ENCODE measurements at regions not wholly inside any gene's neighbourhood (a gene's known extent, or its start where the extent isn't known, plus 50 kb on each side); places are given as distances from the start of the nearest gene placed in this dataset.

- H3K27ac ChIP-seq (ENCODE audit: low read depth in 1 of 2, low read length in 2 of 2), result no peak overlapping the region
- peaks cover 0 to 3% (median 0%) of the 10 kb centered on the region in 4 donors for H3K9me3 ChIP-seq (ENCODE audit: control insufficient read depth in 4 of 4, low read length in 3 of 4)
- H3K27me3 ChIP-seq (ENCODE audit: control insufficient read depth in 4 of 4, insufficient read depth in 4 of 4, low read length in 3 of 4), result no peaks in the 10 kb centered on the region
- no peak overlapping the region for H3K9ac ChIP-seq (ENCODE audit: low read depth in 1 of 2, low read length in 2 of 2)
- no peaks in the 10 kb centered on the region for H3K4me1 ChIP-seq (ENCODE audit: control insufficient read depth in 4 of 4, insufficient read depth in 4 of 4, low read length in 3 of 4)
- H3K36me3 ChIP-seq (ENCODE audit: control insufficient read depth in 4 of 4, insufficient read depth in 3 of 4, low read depth in 1 of 4, low read length in 3 of 4), result no peaks in the 10 kb centered on the region
- H3K4me3 ChIP-seq (ENCODE audit: low read depth in 1 of 3, low read length in 3 of 3), result no peak overlapping the region
- DNase-seq (ENCODE audit: low spot score), result no peak
- 49% methylated on average over 1 of the region's 1 CpG for WGBS
- TF ChIP-seq REST (IDR thresholded peaks at IDR 0.05) (no peak), SP1 (IDR thresholded peaks at IDR 0.05) (no peak), FOXA2 (IDR thresholded peaks at IDR 0.05) (no peak), HNF4A (conservative IDR thresholded peaks at IDR 0.05) (no peak), FOXA1 (IDR thresholded peaks at IDR 0.05) (no peak), RAD21 (IDR thresholded peaks at IDR 0.05) (no peak), NR2F2 (IDR thresholded peaks at IDR 0.05) (no peak), RXRA (IDR thresholded peaks at IDR 0.05) (no peak)
Observed at GRCh38 chr12:14275111-14275510, 90.4 kb upstream of the ATF7IP start.

- no peak overlapping the region for H3K9ac ChIP-seq (ENCODE audit: low read depth in 1 of 2, low read length in 2 of 2)
- no peaks in the 10 kb centered on the region for H3K9me3 ChIP-seq (ENCODE audit: control insufficient read depth in 4 of 4, low read length in 3 of 4)
- DNase-seq (ENCODE audit: low spot score), result no peak
- H3K36me3 ChIP-seq (ENCODE audit: control insufficient read depth in 4 of 4, insufficient read depth in 3 of 4, low read depth in 1 of 4, low read length in 3 of 4), result no peaks in the 10 kb centered on the region
- no peaks in the 10 kb centered on the region for H3K4me1 ChIP-seq (ENCODE audit: control insufficient read depth in 4 of 4, insufficient read depth in 4 of 4, low read length in 3 of 4)
- WGBS, result 78% methylated on average over 1 of the region's 1 CpG
- no peak overlapping the region for H3K4me3 ChIP-seq (ENCODE audit: low read depth in 1 of 3, low read length in 3 of 3)
- no peak overlapping the region for H3K27ac ChIP-seq (ENCODE audit: low read depth in 1 of 2, low read length in 2 of 2)
- no peak for TF ChIP-seq YY1 (IDR thresholded peaks at IDR 0.05)
- no peak for TF ChIP-seq REST (IDR thresholded peaks at IDR 0.05)
- TF ChIP-seq MAX (IDR thresholded peaks at IDR 0.05), result no peak
- no peak for TF ChIP-seq NR2F2 (IDR thresholded peaks at IDR 0.05)
- no peak for TF ChIP-seq EGR1 (IDR thresholded peaks at IDR 0.05; ENCODE audit: low read depth in 2 of 2)
- TF ChIP-seq HNF4G (IDR thresholded peaks at IDR 0.05), result no peak
- no peak for TF ChIP-seq GABPA (IDR thresholded peaks at IDR 0.05 in 1 of 2, conservative IDR thresholded peaks at IDR 0.05 in 1 of 2)
- no peak for TF ChIP-seq FOXA2 (IDR thresholded peaks at IDR 0.05)
- no peak for TF ChIP-seq JUND (IDR thresholded peaks at IDR 0.05)
- TF ChIP-seq ZBTB33 (IDR thresholded peaks at IDR 0.05), result no peak
- TF ChIP-seq RAD21 (IDR thresholded peaks at IDR 0.05), result no peak
- no peak for TF ChIP-seq RXRA (IDR thresholded peaks at IDR 0.05)
- no peak for TF ChIP-seq ATF3 (IDR thresholded peaks at IDR 0.05)
- H3K27me3 ChIP-seq (ENCODE audit: control insufficient read depth in 4 of 4, insufficient read depth in 4 of 4, low read length in 3 of 4), result no peaks in the 10 kb centered on the region
Observed at GRCh38 chr12:14275886-14276285, 89.6 kb upstream of the ATF7IP start.

Measured in liver (tissue), 7 donors.